HG02970 (cell line): ENCODE measurements at regions not wholly inside any gene's neighbourhood (a gene's known extent, or its start where the extent isn't known, plus 50 kb on each side); places are given as distances from the start of the nearest gene placed in this dataset.
A peak's percentile ranks its signal among the peaks of the same experiment; 100 is the strongest.
"Not testable (repeated sequence)": the region's sequence is repeated elsewhere in the genome, so short reads cannot be mapped to it uniquely, and the experiment has no call there.

Source experiments
- ATAC-seq: cut with Tn5 transposase; IDR thresholded peaks from one replicate; pipeline ENCODE4 v1.9.1; 2021; ENCODE audit warnings: mild to moderate bottlenecking, moderate library complexity, moderate number of reproducible peaks; ENCODE audit not compliant: unreplicated experiment, low FRiP score

DNA sequence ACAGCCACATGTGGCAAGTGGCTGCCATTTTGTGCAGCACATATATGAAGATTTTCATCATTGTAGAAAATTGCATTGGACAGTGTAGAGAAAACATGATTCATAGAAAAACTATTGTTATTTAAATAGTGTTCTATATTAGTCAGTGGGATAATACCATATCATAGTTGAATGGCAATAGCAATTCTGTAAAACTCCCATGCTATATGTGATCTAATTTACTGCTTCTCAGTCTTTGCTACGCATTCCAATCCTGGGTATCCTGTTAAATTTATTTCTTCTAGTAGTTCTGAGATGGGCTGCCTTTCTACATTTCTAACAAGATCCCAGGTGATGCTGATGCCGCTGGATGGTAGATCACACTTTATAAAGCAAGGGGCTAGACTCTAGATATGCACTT, 117.5 kb upstream of the FBXO28 start:
- not testable (repeated sequence) for ATAC-seq

GRCh38 chr1:223992456-223993246, 121.3 kb upstream of the FBXO28 start:
- ATAC-seq: peak; percentile 100

- not testable (repeated sequence) for ATAC-seq
These were observed 122.5 kb upstream of the FBXO28 start for GRCh38 chr1:223991297-223991857.

DNA sequence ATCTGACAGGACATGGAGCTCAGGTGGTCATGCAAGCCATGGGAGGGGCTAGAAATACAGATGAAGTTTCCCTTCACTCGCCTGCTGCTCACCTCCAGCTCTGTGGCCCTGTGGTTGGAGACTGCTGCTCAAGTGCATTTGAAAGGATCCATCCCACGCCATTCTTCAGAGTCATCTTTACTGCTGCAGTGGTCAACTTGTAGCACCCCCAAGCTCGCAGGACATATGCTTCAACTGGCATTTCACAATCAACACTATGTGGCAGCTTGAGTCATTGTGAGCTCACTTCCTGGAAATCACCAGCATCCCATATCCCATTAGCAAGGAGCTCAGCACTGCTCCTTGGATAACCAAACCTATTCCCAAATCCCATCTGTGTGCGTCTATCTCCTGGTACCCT, 116.2 kb upstream of the TP53BP2 start:
- ATAC-seq: not testable (repeated sequence)

- not testable (repeated sequence) for ATAC-seq
These were observed 107.1 kb upstream of the TP53BP2 start for GRCh38 chr1:223952801-223953200.

- ATAC-seq: not testable (repeated sequence)
These were observed 105.8 kb upstream of the TP53BP2 start for GRCh38 chr1:223951551-223951950.

DNA sequence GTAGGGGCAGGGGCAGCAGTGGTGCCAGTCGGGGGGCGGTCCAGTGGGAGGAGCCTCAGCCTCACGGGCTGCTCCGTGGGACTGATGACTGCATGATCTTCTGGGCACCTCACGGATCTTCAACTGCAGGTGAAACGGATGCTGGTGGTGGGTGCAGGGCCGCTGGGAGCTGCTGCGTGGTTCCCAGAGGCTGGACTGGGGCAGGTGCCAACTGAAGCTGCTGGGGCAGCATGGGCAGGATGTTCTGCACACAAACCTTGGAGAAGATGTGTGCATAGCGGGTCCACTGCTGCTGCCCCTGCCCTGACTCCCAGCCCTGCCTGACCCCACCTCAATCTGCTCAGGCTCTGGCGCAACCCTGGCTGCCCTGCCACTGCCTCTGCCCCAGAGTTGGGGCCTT, 104.2 kb upstream of the TP53BP2 start:
- not testable (repeated sequence) for ATAC-seq

GRCh38 chr1:223948041-223948440, 102.3 kb upstream of the TP53BP2 start:
- not testable (repeated sequence) for ATAC-seq

GRCh38 chr1:223936592-223936991, 90.8 kb upstream of the TP53BP2 start:
- ATAC-seq: not testable (repeated sequence)

DNA sequence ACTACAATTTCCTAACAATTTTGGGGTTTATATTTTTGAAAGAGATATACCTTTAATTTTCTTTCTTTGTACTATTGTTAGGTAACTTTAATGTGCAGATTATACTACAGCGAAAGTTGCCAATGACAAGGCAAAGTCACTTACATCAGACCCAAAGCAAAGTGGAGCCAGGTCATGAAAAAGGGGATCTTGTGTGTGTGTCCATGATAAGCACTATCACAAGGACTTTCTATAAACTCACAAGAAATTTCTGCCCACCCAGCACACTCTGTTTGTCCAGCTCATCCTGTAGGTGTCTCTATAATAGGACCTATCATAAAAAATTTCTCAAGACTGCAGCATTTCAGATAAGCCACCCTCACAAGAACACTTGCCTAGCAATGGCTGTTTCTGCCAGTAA, 85.7 kb upstream of the TP53BP2 start:
- ATAC-seq: not testable (repeated sequence)

DNA sequence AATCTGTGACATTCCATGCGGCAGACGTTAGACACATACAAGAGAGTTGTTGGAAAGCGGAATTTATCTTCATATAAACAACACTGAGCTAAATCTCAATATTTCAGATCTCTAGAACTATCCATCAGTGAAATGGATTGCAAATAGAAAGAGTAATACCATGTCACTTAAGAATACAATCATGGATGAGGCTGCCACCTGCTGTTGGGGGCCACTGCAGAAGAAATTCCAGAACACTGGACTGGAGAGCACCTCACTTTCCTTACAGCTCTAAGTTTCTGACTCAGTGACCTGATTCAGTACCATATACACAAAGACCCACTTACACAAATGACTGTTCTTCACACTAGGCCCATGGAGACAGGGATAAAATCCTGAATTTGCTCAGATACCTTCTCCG, 75.1 kb upstream of the TP53BP2 start:
- ATAC-seq: not testable (repeated sequence)

GRCh38 chr1:223915476-223915875, 69.7 kb upstream of the TP53BP2 start:
- ATAC-seq: not testable (repeated sequence)

DNA sequence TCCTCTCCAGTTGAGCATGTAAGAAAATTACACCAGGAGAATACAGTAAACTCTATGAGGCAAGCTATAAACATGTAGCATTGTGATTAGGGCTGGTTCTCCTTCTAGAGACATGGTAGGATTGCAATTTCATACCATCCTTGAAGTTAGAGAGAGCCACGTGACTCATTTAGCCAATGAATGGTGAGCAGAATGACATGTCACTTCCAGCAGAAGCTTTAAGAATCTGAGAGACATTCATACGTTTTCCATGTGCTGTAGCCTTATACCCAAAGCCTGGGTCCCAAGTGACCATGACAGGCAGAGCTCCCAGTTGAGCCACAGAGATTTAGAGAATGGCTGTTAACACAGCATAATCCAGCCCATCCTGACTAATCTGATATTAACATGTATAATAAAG, 68.0 kb upstream of the TP53BP2 start:
- ATAC-seq: not testable (repeated sequence)

- not testable (repeated sequence) for ATAC-seq
These were observed 62.3 kb upstream of the TP53BP2 start for GRCh38 chr1:223907943-223908587.

DNA sequence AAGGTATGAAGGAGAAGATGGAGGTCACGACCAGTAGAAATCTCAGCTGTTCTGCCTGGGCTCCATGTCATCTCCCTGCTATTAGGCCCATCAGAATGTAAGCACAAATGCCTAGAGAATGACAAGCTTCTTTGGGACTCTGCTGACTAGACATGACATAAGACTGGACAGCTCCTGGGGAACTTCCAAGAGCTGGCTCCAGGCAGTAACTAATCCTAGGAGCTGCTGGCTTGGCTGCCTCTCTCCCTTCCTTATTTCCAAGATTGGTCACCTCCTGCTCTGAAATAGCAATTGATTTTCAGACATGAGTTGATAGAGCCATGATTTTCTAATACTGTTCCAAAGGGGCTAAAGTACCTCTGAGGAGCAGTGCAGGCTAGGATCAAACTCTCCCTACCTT, 57.5 kb upstream of the TP53BP2 start:
- ATAC-seq: not testable (repeated sequence)

DNA sequence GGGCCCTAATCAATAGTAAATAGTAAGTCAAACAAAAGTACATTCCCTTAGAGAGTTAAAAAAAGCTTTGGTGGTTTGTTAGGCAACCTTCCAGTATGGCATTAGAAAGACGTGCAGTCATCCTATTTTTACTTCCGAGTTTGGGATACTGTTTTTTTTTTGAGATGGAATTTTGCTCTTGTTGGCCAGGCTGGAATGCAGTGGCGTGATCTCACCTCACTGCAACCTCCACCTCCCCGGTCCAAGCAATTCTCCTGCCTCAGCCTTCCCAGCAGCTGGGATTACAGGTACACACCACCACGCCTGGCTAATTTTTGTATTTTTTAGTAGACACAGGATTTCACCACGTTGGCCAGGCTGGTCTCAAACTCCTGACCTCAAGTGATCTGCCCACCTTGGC, 54.0 kb upstream of the TP53BP2 start:
- not testable (repeated sequence) for ATAC-seq

- not testable (repeated sequence) for ATAC-seq
These were observed 51.4 kb upstream of the TP53BP2 start for GRCh38 chr1:223897097-223897496.

DNA sequence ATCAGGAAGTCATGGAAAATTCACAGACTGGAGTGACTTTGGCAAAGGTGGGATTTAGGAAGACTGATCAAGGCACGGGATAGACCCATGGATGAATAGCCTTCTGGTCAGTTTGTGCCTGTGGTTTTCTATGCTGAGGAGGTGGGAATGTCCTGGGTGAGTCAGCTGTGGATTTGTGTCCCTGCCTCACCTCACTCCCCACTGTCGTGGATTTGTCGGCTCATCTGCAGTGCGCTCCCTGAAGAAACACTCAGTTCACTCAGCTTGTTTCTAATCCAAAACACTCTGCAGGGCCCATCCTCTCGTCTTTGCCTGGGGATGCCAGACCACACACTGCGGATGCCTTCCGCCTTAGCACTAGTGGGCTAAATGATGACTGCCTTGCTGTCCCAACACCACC, 50.2 kb upstream of the TP53BP2 start:
- ATAC-seq: not testable (repeated sequence)
